ENCODE measurements at regions not wholly inside any gene's neighbourhood (a gene's known extent, or its start where the extent isn't known, plus 50 kb on each side); places are given as distances from the start of the nearest gene placed in this dataset.

GRCh38 chr13:104701591-104701990 is 1635.4 kb upstream of the SLC10A2 start:
- no peak for TF ChIP-seq CTCF (conservative IDR thresholded peaks at IDR 0.05; ENCODE audit: low read depth, low read length)
- no peak overlapping the region for H3K4me3 ChIP-seq (ENCODE audit: low read depth, low read length)
- no peak for DNase-seq (ENCODE audit: low read depth)

- H3K4me3 ChIP-seq (ENCODE audit: low read depth, low read length), result no peak overlapping the region
- TF ChIP-seq CTCF (conservative IDR thresholded peaks at IDR 0.05; ENCODE audit: low read depth, low read length), result no peak
- DNase-seq (ENCODE audit: low read depth), result no peak
These were observed 1628.2 kb upstream of the SLC10A2 start for GRCh38 chr13:104694397-104694796.

GRCh38 chr13:104693126-104693525 is 1626.9 kb upstream of the SLC10A2 start:
- no peak overlapping the region for H3K4me3 ChIP-seq (ENCODE audit: low read depth, low read length)
- no peak for TF ChIP-seq CTCF (conservative IDR thresholded peaks at IDR 0.05; ENCODE audit: low read depth, low read length)
- DNase-seq (ENCODE audit: low read depth), result no peak

GRCh38 chr13:104691767-104692467 is 1625.7 kb upstream of the SLC10A2 start:
- H3K4me3 ChIP-seq (ENCODE audit: low read depth, low read length), result no peak overlapping the region
- DNase-seq (ENCODE audit: low read depth), result no peak
- TF ChIP-seq CTCF (conservative IDR thresholded peaks at IDR 0.05; ENCODE audit: low read depth, low read length), result no peak

GRCh38 chr13:104686484-104686883 is 1620.3 kb upstream of the SLC10A2 start:
- no peak overlapping the region for H3K4me3 ChIP-seq (ENCODE audit: low read depth, low read length)
- TF ChIP-seq CTCF (conservative IDR thresholded peaks at IDR 0.05; ENCODE audit: low read depth, low read length), result no peak
- DNase-seq (ENCODE audit: low read depth), result no peak

- DNase-seq (ENCODE audit: low read depth), result no peak
- TF ChIP-seq CTCF (conservative IDR thresholded peaks at IDR 0.05; ENCODE audit: low read depth, low read length), result no peak
- no peak overlapping the region for H3K4me3 ChIP-seq (ENCODE audit: low read depth, low read length)
These were observed 1617.6 kb upstream of the SLC10A2 start for GRCh38 chr13:104683789-104684188.

- TF ChIP-seq CTCF (conservative IDR thresholded peaks at IDR 0.05; ENCODE audit: low read depth, low read length), result no peak
- H3K4me3 ChIP-seq (ENCODE audit: low read depth, low read length), result no peak overlapping the region
- no peak for DNase-seq (ENCODE audit: low read depth)
These were observed 1611.9 kb upstream of the SLC10A2 start for GRCh38 chr13:104678161-104678560.
